GM21529 (cell line): ENCODE measurements at regions not wholly inside any gene's neighbourhood (a gene's known extent, or its start where the extent isn't known, plus 50 kb on each side); places are given as distances from the start of the nearest gene placed in this dataset.
"Not testable (repeated sequence)": the region's sequence is repeated elsewhere in the genome, so short reads cannot be mapped to it uniquely, and the experiment has no call there.

Experiments
- ATAC-seq: cut with Tn5 transposase; IDR thresholded peaks from one replicate; pipeline ENCODE4 v1.9.1; 2021; ENCODE audit not compliant: unreplicated experiment

DNA sequence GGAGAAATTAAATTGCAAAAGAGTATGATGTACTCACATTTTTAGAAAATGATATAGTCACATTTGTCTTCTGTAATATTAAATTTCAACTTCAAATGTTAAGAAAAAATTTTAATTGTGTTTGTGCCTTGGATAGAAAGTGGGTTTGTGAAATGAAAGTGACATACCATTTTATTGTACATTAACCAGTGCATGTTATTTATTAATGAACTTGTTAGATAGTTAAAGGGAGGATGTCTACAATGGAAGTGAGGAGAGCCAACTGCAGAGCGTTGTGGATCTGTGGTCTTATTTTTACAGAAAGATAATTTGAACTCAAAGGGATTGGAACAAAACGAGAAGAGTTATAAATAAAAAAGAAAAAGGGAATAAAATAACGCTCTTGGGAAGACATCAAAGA lies 291.7 kb downstream of the ARL4A start:
- no peak for ATAC-seq

DNA sequence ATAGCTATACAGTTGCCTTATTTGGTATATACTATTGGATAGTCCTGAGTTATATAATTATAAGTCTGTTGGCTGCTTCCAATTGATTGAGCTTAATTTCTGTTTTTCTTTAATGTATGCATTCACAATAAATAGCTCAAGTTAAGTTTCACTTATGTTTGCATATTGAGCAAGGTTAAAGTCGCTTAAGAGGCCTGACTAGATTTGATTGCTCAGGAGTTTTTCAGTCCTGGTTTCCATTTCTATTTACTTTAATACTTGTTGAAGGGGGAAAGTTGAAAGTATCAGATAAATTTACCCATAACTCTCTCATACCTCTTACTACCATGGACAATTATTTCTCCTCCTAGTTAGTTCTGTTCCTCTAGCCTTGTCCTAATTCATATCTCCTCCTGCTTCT lies 294.7 kb downstream of the ARL4A start:
- no peak for ATAC-seq

DNA sequence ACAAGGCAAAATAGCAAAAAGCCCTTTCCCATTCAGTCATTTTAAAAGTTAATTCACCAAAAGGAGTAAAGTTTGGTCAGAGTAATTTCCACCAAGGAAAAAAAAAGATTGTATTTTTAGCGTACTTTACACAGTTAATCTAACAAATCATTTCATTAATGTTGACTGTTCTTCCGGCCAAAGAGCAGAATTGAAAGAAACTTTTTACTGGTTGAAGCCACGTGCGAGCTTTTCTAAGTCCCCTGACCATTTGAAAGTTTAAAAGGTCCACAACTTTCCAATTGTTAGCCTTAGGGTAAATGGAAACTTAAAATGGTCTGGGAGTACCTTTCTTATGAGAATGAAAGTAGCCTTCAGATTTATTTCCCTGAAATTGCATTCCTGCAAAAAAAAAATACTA lies 296.7 kb downstream of the ARL4A start:
- ATAC-seq, result no peak

DNA sequence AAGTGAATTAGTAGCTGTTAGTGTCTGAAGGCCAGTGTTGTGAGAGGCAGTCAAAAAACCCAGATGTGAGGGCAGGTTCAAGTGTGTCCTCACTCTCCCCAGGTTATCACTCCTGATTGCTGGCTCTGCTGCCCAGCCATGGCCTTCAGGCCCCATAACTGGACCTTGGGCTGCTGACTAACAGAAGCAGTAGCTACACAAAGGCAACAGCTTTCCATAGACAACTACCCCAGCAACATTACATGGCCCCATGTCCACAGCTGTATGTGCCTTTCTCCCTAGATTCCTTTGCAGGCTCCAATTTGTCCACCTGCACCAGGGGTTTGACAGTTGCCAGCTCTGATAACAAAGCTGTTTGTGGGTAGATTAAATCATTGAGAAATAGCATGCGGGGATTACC lies 297.8 kb downstream of the ARL4A start:
- ATAC-seq, result no peak

DNA sequence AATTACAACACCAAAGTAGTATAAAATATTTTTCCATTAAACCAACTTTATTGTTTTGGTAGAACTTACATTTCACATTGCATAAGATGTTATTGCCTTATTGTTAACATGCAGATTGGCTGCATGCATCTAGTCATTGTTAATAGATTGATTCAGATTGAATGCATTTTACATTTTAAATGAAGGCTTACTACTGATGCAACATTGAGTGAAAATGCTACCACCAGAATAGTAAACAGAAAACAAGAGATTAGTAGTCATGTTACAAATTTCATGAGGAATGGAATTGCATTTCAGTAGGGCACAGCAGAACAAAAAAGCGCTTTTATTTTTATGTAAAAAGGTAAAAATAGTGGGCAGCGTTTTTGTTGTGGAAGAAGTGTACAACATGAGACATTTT lies 298.3 kb downstream of the ARL4A start:
- no peak for ATAC-seq

DNA sequence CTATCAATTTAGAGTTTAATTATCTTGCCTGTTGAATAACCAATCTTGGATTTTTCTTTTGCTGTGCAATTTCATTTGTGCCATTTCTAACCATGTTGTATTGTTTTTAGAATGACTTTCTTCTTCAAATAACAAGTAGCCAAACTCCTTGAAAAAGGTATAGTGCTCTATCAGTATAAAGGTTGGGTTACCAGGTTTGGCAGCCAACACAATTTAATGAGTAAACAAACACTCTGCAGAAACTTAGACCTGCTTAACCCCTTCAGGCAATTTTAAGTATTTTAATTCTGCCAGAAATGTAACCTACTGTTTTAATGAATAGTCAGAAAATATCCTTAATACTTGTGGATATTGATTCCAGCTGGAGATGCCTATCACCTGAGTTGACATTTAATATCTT lies 299.8 kb downstream of the ARL4A start:
- ATAC-seq, result no peak

DNA sequence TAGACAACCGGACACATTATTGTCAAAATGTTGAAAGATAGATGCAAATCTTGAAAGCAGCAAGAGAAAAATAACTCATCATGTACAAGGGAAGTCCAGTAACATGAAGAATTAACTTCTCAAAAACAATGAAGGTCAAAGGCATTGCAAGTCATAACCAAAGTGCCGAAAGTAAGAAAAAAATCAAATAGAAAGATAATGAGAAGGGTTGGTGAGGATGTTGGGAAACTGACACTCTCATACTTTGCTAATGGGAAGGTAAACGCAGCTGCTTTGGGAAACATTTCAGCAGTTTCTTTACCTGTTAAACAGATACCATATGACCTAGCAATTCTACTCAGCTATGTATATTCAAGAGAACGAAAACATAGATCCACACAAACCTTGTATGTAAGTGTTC lies 303.0 kb downstream of the ARL4A start:
- no peak for ATAC-seq

DNA sequence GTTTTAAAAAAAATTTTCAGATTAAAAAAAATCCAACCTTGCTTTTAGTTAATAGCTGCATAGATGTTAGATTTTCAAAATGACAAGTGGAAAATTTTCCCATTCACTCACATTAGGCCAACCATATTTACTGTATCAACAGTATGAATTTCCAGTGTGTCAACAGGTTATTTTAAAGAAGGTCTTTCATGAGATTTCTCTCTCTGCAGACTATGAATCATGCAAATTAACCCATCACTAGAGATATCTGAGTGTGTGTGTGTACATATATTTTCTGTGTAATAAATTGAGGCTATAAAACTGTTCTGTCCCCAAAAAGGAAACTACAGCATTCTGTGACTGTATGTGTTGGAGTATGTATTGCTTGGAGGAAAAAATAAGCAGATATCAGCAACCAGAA lies 305.6 kb downstream of the ARL4A start:
- no peak for ATAC-seq

DNA sequence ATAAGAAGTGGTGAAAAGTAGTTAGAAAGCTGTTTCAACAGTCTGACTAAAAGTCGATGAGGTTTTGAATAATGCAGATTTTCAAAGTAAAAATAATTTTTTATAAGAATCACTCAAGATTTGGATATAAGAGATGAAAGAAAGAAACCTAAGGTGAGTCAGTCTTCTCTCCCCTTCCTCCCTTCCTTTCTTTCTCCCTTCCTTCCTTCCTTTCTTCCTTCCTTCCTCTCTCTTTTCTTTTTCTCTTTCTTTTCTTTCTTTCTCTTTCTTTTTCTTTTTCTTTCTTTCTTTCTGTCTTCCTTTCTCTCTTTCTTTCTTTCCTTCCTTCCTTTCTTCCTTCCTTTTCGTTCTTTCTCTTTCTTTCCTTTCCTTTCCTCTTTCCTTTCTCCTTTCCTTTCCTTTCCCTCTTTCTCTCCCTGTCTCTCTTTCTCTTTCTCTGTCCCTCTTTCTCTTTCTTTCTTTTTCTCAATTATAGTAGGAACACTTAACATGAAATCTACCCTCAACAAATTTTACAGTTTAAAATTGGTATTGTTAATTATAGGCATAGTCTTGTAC lies 308.6 kb downstream of the ARL4A start:
- no peak for ATAC-seq

DNA sequence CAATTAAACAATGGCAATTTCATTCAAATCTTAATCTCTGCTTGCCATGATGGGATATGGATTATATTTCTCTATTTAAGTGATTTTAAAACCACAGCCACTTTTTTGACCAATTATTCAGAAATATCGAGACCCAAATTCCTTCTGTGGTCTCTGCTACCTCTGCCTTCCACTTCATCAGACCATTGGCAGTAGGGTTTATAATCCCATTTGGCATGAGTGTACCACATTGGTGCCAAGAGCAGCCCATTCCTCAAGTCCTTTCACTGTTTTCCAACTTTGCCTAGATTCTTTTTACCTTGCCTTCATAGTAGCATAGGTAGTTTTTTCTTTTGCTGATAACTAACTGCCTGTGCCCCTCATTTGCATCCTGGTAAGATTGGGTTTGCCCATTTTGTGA lies 319.9 kb downstream of the ARL4A start:
- no peak for ATAC-seq

DNA sequence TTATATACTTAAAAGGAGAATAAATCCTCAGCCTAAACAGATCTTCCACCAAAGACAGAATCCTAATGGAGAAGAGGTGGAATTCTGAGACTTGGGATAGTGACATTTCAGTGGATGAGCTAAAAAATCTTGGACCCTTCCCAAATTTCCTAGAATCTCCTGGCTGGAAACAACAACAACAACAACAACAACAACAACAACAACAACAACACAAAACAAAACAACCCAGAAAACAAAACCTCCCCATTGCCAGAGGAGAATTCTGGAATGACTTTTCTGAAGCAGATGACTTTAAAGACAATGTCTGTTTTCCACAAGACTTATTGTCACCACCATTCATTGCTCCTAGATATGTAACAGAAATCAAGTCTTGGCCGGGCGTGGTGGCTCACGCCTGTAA lies 322.1 kb downstream of the ARL4A start:
- no peak for ATAC-seq

DNA sequence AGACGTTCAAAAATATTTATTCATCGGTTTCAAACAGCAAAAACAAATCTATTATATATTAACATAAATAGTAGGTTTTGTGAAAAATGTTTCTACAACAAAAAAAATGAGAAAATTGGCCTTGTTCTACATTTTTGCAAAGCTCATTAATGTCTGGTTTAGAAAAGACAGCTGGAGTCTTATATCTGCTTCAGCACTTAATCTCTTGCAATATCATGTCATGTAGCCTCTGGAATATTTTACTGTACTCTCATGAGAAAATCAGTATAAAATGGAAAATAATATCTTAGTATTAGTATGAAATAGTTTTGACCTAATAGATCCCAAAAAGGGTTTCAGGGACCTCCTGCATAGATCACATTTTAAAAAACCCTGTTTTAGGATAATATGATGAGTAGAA lies 326.6 kb downstream of the ARL4A start:
- ATAC-seq, result no peak

DNA sequence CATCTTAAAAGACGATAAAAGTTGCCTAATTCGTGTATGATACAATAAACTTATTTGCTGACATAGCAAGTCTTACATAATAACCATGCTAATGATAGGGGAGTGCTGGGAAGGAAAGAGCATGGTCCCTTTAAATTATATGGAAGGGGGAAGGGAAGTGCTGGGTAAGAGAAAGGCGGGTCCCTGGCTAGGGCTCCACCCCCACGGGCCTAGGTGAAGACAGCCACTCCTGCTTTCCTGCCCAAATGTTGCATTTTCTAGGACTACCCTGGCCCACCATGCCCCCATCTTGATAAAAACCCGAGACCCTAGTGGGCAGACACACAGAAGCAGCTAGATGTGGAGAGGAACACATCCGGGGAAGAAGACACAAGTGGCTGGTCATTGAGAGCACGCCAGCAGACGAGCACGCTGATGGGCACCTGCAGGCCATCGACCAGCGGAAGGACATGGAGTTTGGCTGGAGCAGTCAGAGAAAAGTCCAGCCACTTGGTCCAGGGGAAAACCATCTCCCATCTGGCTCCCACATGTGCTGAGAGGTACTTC lies 328.7 kb downstream of the ARL4A start:
- ATAC-seq, result no peak

DNA sequence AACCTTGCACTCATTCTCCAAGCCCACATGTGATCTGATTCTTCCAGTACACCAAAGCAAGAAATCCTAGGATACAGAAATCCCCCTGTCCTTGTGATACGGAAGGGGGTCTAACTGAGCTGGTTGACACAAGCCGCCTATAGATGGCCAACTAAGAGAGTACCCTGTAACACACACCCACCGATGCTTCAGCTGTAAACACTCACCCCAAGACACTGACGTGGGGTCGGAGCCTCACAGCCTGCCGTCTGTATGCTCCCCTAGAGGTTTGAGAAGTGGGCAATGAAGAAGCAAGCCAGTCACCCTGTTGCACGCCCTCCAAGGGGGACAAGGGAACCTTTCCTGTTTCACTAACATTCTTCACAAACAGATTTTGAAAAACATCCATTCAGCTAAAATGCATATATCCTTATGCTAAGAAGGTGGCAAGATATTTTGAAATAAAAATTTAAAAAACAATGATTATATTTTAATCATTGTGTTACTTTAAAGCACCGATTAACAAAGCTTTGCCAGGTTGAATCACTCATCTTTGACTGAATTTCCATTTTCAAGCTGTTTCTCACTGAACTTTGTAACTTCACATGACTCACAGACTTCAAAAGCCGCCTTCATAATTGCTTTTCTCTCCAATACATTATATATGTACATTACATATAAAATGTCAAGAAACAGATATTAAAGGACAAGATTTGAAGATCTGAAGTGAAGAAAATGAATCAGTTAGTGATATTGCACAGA lies 329.3 kb downstream of the ARL4A start:
- ATAC-seq, result no peak

DNA sequence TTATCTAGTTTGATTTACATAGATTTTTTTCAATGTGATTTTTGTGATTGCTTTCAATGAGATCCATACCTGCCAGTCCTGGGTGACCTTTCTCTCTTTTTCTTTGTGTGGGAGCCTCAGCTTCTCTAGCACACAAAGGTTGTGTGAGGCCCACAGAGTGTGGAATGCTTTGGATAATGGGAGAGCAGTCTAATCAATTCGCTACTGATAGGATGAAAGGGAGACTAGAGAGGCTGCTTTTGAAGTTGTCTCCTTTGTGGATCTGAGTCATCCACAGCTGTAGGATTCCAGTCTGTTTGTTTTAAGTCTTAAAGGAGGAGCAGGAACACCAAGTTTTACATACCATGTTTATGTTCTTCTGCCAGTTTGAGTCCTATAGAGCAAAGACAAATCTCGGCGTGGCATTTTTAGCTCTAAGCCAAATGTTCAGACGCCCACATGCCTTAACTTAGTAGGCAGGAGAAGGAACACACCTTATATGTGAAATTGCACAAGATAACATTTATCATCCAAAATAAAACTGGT lies 330.0 kb downstream of the ARL4A start:
- no peak for ATAC-seq

DNA sequence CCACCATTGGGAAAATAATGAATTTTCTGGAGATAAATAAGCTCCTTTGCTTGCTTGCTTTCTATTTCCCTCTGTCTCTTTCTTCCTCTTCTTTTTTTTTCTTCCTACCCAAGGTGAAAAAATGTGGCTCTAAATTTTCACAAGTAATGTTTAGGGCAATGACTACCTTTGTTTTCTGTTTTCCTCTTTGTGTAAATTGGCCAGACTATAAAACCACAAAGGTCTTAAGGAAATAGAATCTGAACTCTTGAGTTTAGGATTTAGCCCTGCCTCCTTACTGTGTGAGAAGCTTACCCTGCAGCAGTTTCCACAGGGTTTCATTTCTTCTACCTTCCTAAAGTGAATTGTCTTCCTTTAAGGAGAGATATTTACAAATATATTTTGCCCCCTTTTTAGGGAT lies 330.4 kb downstream of the ARL4A start:
- ATAC-seq, result no peak

DNA sequence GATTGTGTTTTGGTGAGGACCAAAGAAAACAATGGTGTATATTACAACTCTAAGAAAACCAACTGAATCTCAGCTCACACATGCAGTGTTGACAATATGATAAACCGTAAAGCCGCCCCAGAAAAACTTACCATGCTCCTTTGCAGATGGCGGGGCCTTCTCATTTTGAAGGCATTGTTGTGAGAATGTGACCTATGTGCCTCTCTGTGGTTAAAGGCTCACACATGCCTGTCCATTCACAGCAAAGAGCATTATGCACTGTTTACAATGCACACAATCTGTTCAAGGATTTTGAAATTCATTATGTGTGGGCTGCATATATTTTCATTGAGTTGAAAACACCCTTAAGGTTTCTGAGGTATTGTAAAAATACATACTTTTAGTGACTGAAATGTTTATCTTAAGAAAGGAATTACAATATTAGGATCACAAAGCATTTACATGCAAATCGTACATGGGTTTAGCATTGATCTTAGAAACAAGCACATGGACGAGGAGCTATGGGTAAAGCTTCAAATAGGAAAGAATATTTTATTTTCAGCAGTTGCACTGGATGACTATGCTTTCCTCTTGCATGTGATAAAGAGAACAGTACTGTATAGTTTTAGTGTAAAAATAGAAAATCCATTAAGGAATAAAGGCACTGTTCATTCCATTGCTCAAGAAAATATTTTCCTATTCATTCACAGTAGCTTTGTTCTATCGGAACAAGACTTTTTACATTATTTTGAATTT lies 334.3 kb downstream of the ARL4A start:
- ATAC-seq, result no peak

DNA sequence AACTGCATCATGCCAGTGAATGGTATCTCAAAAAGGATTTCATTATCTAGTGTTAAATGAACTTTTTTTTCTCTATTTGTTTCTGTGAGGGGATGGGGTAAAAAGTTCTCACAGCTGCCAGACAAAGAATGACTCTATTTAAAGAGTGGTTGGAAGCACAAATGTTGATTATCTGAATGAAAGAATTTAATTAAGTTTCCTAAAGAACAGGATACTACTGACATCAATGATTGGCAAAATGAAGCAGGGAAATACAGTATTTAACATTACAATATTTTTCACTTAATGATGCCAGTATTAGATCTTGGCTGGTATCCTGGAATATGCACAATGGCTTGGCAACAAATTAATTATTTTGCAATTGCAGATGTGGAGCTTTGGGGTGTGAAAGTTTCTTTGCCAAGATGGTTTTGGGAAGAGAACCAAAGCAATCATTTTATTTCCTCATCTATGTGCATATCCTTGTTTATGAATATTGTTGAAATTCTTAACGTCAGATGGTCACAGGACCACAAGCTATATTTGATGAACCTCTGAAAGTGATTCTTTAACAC lies 336.8 kb downstream of the ARL4A start:
- ATAC-seq, result no peak

DNA sequence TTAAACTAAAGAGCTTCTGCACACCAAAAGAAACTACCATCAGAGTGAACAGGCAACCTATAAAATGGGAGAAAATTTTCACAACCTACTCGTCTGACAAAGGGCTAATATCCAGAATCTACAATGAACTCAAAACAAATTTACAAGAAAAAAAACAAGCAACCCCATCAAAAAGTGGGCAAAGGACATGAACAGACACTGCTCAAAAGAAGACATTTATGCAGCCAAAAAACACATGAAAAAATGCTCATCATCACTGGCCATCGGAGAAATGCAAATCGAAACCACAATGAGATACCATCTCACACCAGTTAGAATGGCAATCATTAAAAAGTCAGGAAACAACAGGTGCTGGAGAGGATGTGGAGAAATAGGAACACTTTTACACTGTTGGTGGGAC lies 337.6 kb downstream of the ARL4A start:
- not testable (repeated sequence) for ATAC-seq

DNA sequence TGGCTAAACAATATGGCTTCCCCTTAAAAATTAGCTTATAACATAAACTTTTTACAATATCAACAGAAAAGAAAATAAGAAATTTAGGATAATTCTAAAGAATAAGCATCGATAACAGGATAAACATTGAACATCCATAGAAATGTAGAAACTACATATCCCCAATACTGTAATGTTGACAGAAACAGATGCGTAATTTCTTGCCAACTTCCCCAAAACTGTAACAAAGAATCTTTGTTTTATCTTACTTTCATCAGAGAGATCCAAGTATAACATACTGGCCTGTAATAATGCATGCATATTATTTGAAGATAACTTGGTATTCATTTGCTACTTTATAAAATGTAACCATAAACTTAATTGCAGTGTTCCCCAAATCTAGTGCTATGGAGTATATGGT lies 339.9 kb downstream of the ARL4A start:
- no peak for ATAC-seq

DNA sequence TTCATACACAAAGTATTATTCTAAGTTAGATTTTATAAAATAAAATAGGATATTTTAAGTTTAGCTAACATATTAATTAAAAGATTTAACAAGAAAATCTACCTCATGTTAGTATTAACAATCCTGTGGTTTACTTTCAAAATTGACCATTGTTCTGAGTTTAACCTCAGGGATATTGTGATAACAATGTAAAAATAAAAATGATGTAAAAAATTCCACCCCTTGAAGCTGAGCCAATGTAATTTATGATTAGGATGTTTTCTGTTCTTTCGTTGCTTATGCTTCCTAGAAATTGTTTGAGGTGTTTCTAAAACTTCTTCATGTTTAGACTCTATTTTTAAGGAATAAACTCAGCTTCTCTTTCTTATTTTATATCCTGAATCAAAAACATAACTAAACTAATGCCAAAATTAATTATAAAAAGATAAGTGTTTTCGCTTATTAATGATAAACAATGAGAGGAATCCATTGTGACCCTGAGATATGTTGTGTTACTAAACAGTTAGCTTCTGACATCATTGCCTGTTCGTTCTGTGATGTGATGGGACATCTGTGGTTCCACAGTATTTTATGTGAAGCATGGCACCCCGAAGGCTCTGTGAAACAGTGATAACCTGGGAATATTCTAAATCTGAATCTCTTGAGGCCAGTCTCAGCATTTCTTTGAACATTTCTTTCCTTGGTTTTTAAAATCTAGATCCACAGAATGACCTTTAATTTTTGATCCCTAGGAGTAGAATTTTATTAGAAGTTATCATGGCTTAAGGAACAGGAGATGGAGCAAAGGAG lies 340.8 kb downstream of the ARL4A start:
- no peak for ATAC-seq
